ENCODE measurements at regions not wholly inside any gene's neighbourhood (a gene's known extent, or its start where the extent isn't known, plus 50 kb on each side); places are given as distances from the start of the nearest gene placed in this dataset.

DNA sequence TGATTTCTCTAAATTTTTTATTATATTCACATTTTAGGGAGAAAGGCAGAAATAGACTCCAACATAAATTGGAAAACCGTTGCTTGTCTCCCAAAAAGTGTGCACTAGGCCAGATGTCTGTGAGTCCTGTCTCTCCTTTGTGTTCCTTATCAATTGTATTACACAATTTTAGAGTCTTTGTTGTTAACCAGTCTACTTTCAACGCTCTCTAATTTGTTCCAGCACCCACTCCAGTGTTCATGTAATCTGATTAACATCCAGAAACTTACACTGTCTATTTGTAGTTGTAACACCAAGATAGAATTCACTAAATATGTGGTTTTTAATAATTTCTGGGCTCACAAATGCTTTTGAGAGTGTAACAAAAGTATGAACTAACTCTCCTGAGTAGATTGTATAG, 195.6 kb downstream of the FSIP2 start:
- TF ChIP-seq, protein P1, sequence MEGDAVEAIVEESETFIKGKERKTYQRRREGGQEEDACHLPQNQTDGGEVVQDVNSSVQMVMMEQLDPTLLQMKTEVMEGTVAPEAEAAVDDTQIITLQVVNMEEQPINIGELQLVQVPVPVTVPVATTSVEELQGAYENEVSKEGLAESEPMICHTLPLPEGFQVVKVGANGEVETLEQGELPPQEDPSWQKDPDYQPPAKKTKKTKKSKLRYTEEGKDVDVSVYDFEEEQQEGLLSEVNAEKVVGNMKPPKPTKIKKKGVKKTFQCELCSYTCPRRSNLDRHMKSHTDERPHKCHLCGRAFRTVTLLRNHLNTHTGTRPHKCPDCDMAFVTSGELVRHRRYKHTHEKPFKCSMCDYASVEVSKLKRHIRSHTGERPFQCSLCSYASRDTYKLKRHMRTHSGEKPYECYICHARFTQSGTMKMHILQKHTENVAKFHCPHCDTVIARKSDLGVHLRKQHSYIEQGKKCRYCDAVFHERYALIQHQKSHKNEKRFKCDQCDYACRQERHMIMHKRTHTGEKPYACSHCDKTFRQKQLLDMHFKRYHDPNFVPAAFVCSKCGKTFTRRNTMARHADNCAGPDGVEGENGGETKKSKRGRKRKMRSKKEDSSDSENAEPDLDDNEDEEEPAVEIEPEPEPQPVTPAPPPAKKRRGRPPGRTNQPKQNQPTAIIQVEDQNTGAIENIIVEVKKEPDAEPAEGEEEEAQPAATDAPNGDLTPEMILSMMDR (IDR thresholded peaks at IDR 0.05), result no peak
- no peak for TF ChIP-seq EZH2 (IDR thresholded peaks at IDR 0.05; ENCODE audit: borderline replicate concordance, insufficient read depth, low read depth, low read length, poor library complexity, severe bottlenecking)
